Activated CD4-positive, alpha-beta T cell treated with anti-CD3 and anti-CD28 coated beads, Interleukin-2, amount 10 ng/mL, durations not matched to agents 7 days and 5 days (primary cell): ENCODE measurements at regions not wholly inside any gene's neighbourhood (a gene's known extent, or its start where the extent isn't known, plus 50 kb on each side); places are given as distances from the start of the nearest gene placed in this dataset.

Source experiments
- CTCF ChIA-PET: fragments of 350-600 bp; sonication (Branson Sonifier 250); formaldehyde crosslinking; loops from one replicate; lab custom pipeline; 2021; ENCODE audit warnings: antibody characterized with exemption; lab: Charles Lee
- POLR2A ChIA-PET: fragments of 350-600 bp; sonication (Branson Sonifier 250); formaldehyde crosslinking; loops from one replicate; lab custom pipeline; 2021; ENCODE audit warnings: antibody characterized with exemption; lab: Charles Lee
- DNase-seq: peaks from one replicate; pipeline ENCODE4 v3.0.0-alpha.2; 2020
- H3K27ac Mint-ChIP-seq: one replicate; pipeline ENCODE4 v1.8.0; 2021; ENCODE audit warnings: mild to moderate bottlenecking, moderate library complexity, mixed read lengths
- H3K27me3 Mint-ChIP-seq: one replicate; pipeline ENCODE4 v1.8.0; 2021; ENCODE audit warnings: mixed read lengths
- H3K36me3 Mint-ChIP-seq: one replicate; pipeline ENCODE4 v1.8.0; 2021; ENCODE audit warnings: low read depth, mixed read lengths
- H3K4me1 Mint-ChIP-seq: one replicate; pipeline ENCODE4 v1.8.0; 2021; ENCODE audit warnings: mixed read lengths
- H3K4me3 Mint-ChIP-seq: one replicate; pipeline ENCODE4 v1.8.0; 2021; ENCODE audit warnings: mild to moderate bottlenecking, moderate library complexity, mixed read lengths
- H3K9me3 Mint-ChIP-seq: one replicate; pipeline ENCODE4 v1.8.0; 2021; ENCODE audit warnings: mixed read lengths

- POLR2A ChIA-PET: no interaction called here
- no peaks in the 10 kb centered on the region for H3K36me3 Mint-ChIP-seq
- H3K9me3 Mint-ChIP-seq: peaks cover 4% of the 10 kb centered on the region
- no peak overlapping the region for H3K4me3 Mint-ChIP-seq
- no peaks in the 10 kb centered on the region for H3K4me1 Mint-ChIP-seq
- DNase-seq: no peak
- CTCF ChIA-PET: no interaction called here
- H3K27ac Mint-ChIP-seq: no peak overlapping the region
- no peaks in the 10 kb centered on the region for H3K27me3 Mint-ChIP-seq
Measured at GRCh38 chr5:125160787-125161502, 414.5 kb upstream of the ZNF608 start.

GRCh38 chr5:125162714-125163113 is 416.3 kb upstream of the ZNF608 start:
- Mint-ChIP-seq H3K4me1 (no peaks in the 10 kb centered on the region), H3K27ac (no peak overlapping the region), H3K27me3 (no peaks in the 10 kb centered on the region), H3K4me3 (no peak overlapping the region), H3K36me3 (no peaks in the 10 kb centered on the region), H3K9me3 (peaks cover 9% of the 10 kb centered on the region)
- POLR2A ChIA-PET: no interaction called here
- DNase-seq: no peak
- CTCF ChIA-PET: no interaction called here

- no peak overlapping the region for H3K27ac Mint-ChIP-seq
- H3K27me3 Mint-ChIP-seq: no peaks in the 10 kb centered on the region
- H3K9me3 Mint-ChIP-seq: peaks cover 9% of the 10 kb centered on the region
- no peak for DNase-seq
- no peaks in the 10 kb centered on the region for H3K36me3 Mint-ChIP-seq
- ChIA-PET CTCF (no interaction called here), POLR2A (no interaction called here)
- no peak overlapping the region for H3K4me3 Mint-ChIP-seq
- H3K4me1 Mint-ChIP-seq: no peaks in the 10 kb centered on the region
Measured at GRCh38 chr5:125169396-125169795, 423.0 kb upstream of the ZNF608 start.

GRCh38 chr5:125171641-125172040 is 425.2 kb upstream of the ZNF608 start:
- H3K9me3 Mint-ChIP-seq: no peaks in the 10 kb centered on the region
- ChIA-PET POLR2A (no interaction called here), CTCF (no interaction called here)

GRCh38 chr5:125175348-125176004 is 429.0 kb upstream of the ZNF608 start:
- peaks cover 4% of the 10 kb centered on the region for H3K9me3 Mint-ChIP-seq
- POLR2A ChIA-PET: no interaction called here
- CTCF ChIA-PET: no interaction called here

More at GRCh38 chr5:125171641-125172040, 425.2 kb upstream of the ZNF608 start:
- no peak for DNase-seq
- no peaks in the 10 kb centered on the region for H3K4me1 Mint-ChIP-seq
- no peaks in the 10 kb centered on the region for H3K36me3 Mint-ChIP-seq
- no peak overlapping the region for H3K4me3 Mint-ChIP-seq
- no peak overlapping the region for H3K27ac Mint-ChIP-seq
- H3K27me3 Mint-ChIP-seq: no peaks in the 10 kb centered on the region

GRCh38 chr5:125176005-125176390 is 429.6 kb upstream of the ZNF608 start:
- ChIA-PET CTCF (no interaction called here), POLR2A (no interaction called here)
- Mint-ChIP-seq H3K4me1 (no peaks in the 10 kb centered on the region), H3K27me3 (no peaks in the 10 kb centered on the region), H3K36me3 (no peaks in the 10 kb centered on the region), H3K27ac (no peak overlapping the region), H3K9me3 (peaks cover 4% of the 10 kb centered on the region), H3K4me3 (no peak overlapping the region)
- no peak for DNase-seq

More at GRCh38 chr5:125175348-125176004, 429.0 kb upstream of the ZNF608 start:
- H3K4me3 Mint-ChIP-seq: no peak overlapping the region
- H3K27ac Mint-ChIP-seq: no peak overlapping the region
- no peaks in the 10 kb centered on the region for H3K36me3 Mint-ChIP-seq
- H3K4me1 Mint-ChIP-seq: no peaks in the 10 kb centered on the region
- H3K27me3 Mint-ChIP-seq: no peaks in the 10 kb centered on the region
- DNase-seq: no peak

GRCh38 chr5:125177340-125177739 is 430.9 kb upstream of the ZNF608 start:
- no peaks in the 10 kb centered on the region for H3K36me3 Mint-ChIP-seq
- ChIA-PET POLR2A (no interaction called here), CTCF (no interaction called here)
- no peak overlapping the region for H3K27ac Mint-ChIP-seq
- peaks cover 4% of the 10 kb centered on the region for H3K9me3 Mint-ChIP-seq
- H3K4me1 Mint-ChIP-seq: no peaks in the 10 kb centered on the region
- no peak overlapping the region for H3K4me3 Mint-ChIP-seq
- no peaks in the 10 kb centered on the region for H3K27me3 Mint-ChIP-seq
- DNase-seq: no peak

- ChIA-PET POLR2A (no interaction called here), CTCF (no interaction called here)
- DNase-seq: no peak
- Mint-ChIP-seq H3K27me3 (no peaks in the 10 kb centered on the region), H3K4me1 (no peaks in the 10 kb centered on the region), H3K27ac (no peak overlapping the region), H3K36me3 (no peaks in the 10 kb centered on the region), H3K4me3 (no peak overlapping the region), H3K9me3 (peaks cover 4% of the 10 kb centered on the region)
Measured at GRCh38 chr5:125179612-125180011, 433.2 kb upstream of the ZNF608 start.

DNA sequence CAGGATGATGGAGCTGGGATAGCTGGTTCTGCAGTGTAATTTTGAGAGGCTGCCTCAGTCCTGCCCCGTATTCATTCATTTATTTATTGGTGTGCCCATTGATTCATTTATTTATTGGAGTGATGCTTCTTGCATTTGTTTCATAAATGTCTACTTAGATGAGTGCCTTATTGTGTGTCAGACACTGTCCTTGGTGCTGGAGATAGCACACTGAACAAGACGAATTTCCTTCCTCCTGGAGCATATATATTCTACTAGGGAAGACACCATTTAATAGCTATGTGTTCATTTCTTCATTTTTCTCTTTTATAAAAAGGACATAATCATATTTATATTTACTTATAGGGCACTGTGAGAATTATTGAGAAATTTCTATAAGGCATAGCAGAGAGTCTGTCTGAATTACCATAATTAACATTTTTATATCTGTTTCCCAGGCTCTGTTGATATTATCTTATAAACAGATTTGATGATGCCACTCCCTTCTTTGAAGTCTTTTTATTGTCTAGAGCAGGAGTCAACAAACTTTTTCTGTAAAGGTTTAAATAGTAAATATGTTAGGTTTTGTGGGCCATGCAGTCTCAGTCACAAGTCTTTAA is 433.9 kb upstream of the ZNF608 start:
- Mint-ChIP-seq H3K27ac (no peak overlapping the region), H3K9me3 (peaks cover 4% of the 10 kb centered on the region), H3K4me3 (no peak overlapping the region), H3K27me3 (no peaks in the 10 kb centered on the region), H3K4me1 (no peaks in the 10 kb centered on the region), H3K36me3 (no peaks in the 10 kb centered on the region)
- ChIA-PET CTCF (no interaction called here), POLR2A (no interaction called here)
- no peak for DNase-seq

GRCh38 chr5:125181159-125181558 is 434.7 kb upstream of the ZNF608 start:
- Mint-ChIP-seq H3K4me3 (no peak overlapping the region), H3K27me3 (no peaks in the 10 kb centered on the region), H3K4me1 (no peaks in the 10 kb centered on the region), H3K27ac (no peak overlapping the region), H3K9me3 (peaks cover 4% of the 10 kb centered on the region), H3K36me3 (no peaks in the 10 kb centered on the region)
- CTCF ChIA-PET: no interaction called here
- POLR2A ChIA-PET: no interaction called here
- no peak for DNase-seq

DNA sequence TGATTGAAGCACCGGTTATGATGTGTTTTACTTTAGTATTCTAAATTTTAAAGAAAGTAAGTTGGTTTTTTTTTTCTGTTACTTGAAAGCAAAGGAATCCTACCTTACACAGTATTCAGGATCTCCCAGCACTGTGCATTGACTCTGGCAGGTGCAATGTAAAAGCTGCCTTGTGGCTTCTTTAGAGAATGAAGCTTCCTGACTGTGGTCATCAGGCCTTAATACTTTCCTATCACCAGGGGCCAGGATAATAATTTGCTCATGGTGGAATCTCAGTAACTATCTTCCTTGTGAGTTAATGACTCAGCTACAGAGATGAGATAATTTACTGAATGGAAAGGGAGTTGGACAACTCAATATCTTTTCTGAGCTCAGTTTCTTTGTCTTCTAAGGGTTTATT is 435.5 kb upstream of the ZNF608 start:
- no peak for DNase-seq
- no peak overlapping the region for H3K4me3 Mint-ChIP-seq
- H3K4me1 Mint-ChIP-seq: no peaks in the 10 kb centered on the region
- H3K9me3 Mint-ChIP-seq: peaks cover 4% of the 10 kb centered on the region
- no peak overlapping the region for H3K27ac Mint-ChIP-seq
- H3K27me3 Mint-ChIP-seq: no peaks in the 10 kb centered on the region
- ChIA-PET POLR2A (no interaction called here), CTCF (no interaction called here)
- no peaks in the 10 kb centered on the region for H3K36me3 Mint-ChIP-seq

GRCh38 chr5:125185740-125186139 is 439.3 kb upstream of the ZNF608 start:
- ChIA-PET CTCF (no interaction called here), POLR2A (no interaction called here)
- Mint-ChIP-seq H3K27me3 (no peaks in the 10 kb centered on the region), H3K4me3 (no peak overlapping the region), H3K27ac (no peak overlapping the region), H3K9me3 (no peaks in the 10 kb centered on the region), H3K36me3 (no peaks in the 10 kb centered on the region), H3K4me1 (no peaks in the 10 kb centered on the region)
- DNase-seq: no peak

DNA sequence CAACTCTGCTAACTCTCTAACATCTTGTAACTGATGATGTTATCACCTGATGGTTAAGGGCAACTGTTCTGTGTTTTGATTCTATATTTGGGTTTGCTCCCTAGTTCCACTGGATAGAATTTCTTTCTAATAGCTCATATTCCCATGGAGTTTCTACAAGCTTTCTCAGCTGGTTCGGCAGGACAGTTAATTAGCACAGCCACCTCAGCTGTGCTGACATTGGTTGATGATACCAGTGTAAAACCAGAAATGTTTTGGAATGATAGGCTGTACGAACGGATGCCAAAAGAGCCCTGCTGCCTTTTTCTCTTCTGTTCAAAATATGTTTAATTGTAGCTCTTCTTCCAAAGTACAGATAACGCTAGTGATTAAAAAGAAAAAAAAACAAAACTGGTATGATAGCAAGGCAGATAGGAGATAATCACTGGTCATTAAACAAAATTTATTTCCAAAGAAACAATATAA is 440.5 kb upstream of the ZNF608 start:
- Mint-ChIP-seq H3K27me3 (no peaks in the 10 kb centered on the region), H3K36me3 (no peaks in the 10 kb centered on the region), H3K9me3 (no peaks in the 10 kb centered on the region), H3K4me1 (no peaks in the 10 kb centered on the region), H3K4me3 (no peak overlapping the region), H3K27ac (no peak overlapping the region)
- DNase-seq: no peak
- POLR2A ChIA-PET: no interaction called here
- CTCF ChIA-PET: no interaction called here
